IMR-90 (cell line): ENCODE measurements at regions not wholly inside any gene's neighbourhood (a gene's known extent, or its start where the extent isn't known, plus 50 kb on each side); places are given as distances from the start of the nearest gene placed in this dataset.

Experiments used
- ATAC-seq: fragments of 200-7000 bp; cut with Tn5 transposase; 2 replicates; pipeline ENCODE4 v1.9.1; 2020; ENCODE audit warnings: low read depth, mild to moderate bottlenecking, moderate library complexity
- BruUV-seq: library from RNA; stranded (reverse); fragments of 400-500 nt; replicated peaks from 2 replicates; lab custom pipeline; 2021; lab: Mats Ljungman, UMichigan
- CTCF ChIA-PET: fragments of 300-600 bp; formaldehyde crosslinking; extraction: SDS; loops from one replicate; lab custom pipeline; 2021; ENCODE audit warnings: antibody characterized with exemption; lab: Yijun Ruan, JAX
- POLR2A ChIA-PET: fragments of 300-600 bp; sonication (Branson Sonifier 250); formaldehyde crosslinking; loops from one replicate; lab custom pipeline; 2022; ENCODE audit warnings: antibody characterized with exemption; ENCODE audit not compliant: unreplicated experiment; lab: Charles Lee
- DNase-seq: peaks from one replicate; pipeline ENCODE4 v3.0.0; 2013
- H2AFZ ChIP-seq: replicated peaks from 2 replicates; pipeline ENCODE3; 2013; ENCODE audit warnings: low read length, mild to moderate bottlenecking; ENCODE audit not compliant: poor library complexity
- H2AK5ac ChIP-seq: 2 replicates; pipeline ENCODE4 v1.6.1; 2013; ENCODE audit warnings: low read depth, low read length, inconsistent platforms
- H2AK9ac ChIP-seq: replicated peaks from 2 replicates; pipeline ENCODE3; 2013; ENCODE audit warnings: mild to moderate bottlenecking, low read depth, low read length, moderate library complexity; ENCODE audit not compliant: poor library complexity
- H2BK120ac ChIP-seq: 2 replicates; pipeline ENCODE4 v1.6.1; 2013; ENCODE audit warnings: low read depth, low read length, inconsistent platforms
- H2BK15ac ChIP-seq: 3 replicates; pipeline ENCODE4 v1.6.1; 2013; ENCODE audit warnings: low read depth, low read length, inconsistent platforms
- H2BK20ac ChIP-seq: 2 replicates; pipeline ENCODE4 v1.6.1; 2013; ENCODE audit warnings: low read depth, mild to moderate bottlenecking, inconsistent platforms, low read length, moderate library complexity
- H2BK5ac ChIP-seq: 2 replicates; pipeline ENCODE4 v1.6.1; 2013; ENCODE audit warnings: mild to moderate bottlenecking, low read depth, low read length, inconsistent platforms; ENCODE audit not compliant: poor library complexity, severe bottlenecking
- H3K14ac ChIP-seq: replicated peaks from 2 replicates; pipeline ENCODE4 v1.6.1; 2013; ENCODE audit warnings: low read depth, low read length, inconsistent platforms
- H3K18ac ChIP-seq: 2 replicates; pipeline ENCODE4 v1.6.1; 2013; ENCODE audit warnings: low read depth, low read length, control low read depth
- H3K23ac ChIP-seq: 2 replicates; pipeline ENCODE4 v1.6.1; 2013; ENCODE audit warnings: low read depth, low read length, inconsistent platforms
- H3K27ac ChIP-seq: 2 replicates; pipeline ENCODE4 v1.5.1; 2013; ENCODE audit warnings: mild to moderate bottlenecking, control low read depth, low read length; ENCODE audit not compliant: insufficient read depth
- H3K27me3 ChIP-seq: 2 replicates; pipeline ENCODE4 v1.6.1; 2013; ENCODE audit warnings: low read length; ENCODE audit not compliant: control insufficient read depth, insufficient read depth
- H3K36me3 ChIP-seq: 2 replicates; pipeline ENCODE4 v1.6.1; 2013; ENCODE audit warnings: low read length, mixed read lengths; ENCODE audit not compliant: control insufficient read depth, insufficient read depth
- H3K4ac ChIP-seq: 2 replicates; pipeline ENCODE4 v1.6.1; 2013; ENCODE audit warnings: low read depth, low read length, inconsistent platforms
- H3K4me1 ChIP-seq: 2 replicates; pipeline ENCODE4 v1.6.1; 2013; ENCODE audit warnings: low read length, mixed read lengths; ENCODE audit not compliant: control insufficient read depth, insufficient read depth
- H3K4me2 ChIP-seq: 2 replicates; pipeline ENCODE4 v1.6.1; 2013; ENCODE audit warnings: low read depth, mild to moderate bottlenecking, control low read depth, low read length, moderate library complexity
- H3K4me3 ChIP-seq: 2 replicates; pipeline ENCODE4 v1.5.1; 2013; ENCODE audit warnings: low read depth, mild to moderate bottlenecking, control low read depth, low read length, moderate library complexity; ENCODE audit not compliant: insufficient read depth
- H3K56ac ChIP-seq: 2 replicates; pipeline ENCODE4 v1.6.1; 2013; ENCODE audit warnings: low read length, inconsistent platforms; ENCODE audit not compliant: insufficient read depth; ENCODE audit errors: extremely low read depth
- H3K79me1 ChIP-seq, 2 experiments: 2 replicates each; pipeline ENCODE4 v1.6.1; 2013; ENCODE audit warnings: low read length in 2 of 2, inconsistent platforms in 1 of 2, low read depth in 1 of 2
- H3K9ac ChIP-seq: 2 replicates; pipeline ENCODE4 v1.6.1; 2013; ENCODE audit warnings: low read depth, low read length, control low read depth
- H3K9me1 ChIP-seq: 2 replicates; pipeline ENCODE4 v1.6.1; 2013; ENCODE audit warnings: low read length, inconsistent platforms; ENCODE audit not compliant: insufficient read depth
- H3K9me3 ChIP-seq: 2 replicates; pipeline ENCODE4 v1.6.1; 2013; ENCODE audit warnings: low read length; ENCODE audit not compliant: control insufficient read depth, insufficient read depth
- H4K20me1 ChIP-seq: 2 replicates; pipeline ENCODE4 v1.6.1; 2013; ENCODE audit warnings: low read length, inconsistent platforms; ENCODE audit not compliant: insufficient read depth
- H4K5ac ChIP-seq: 2 replicates; pipeline ENCODE4 v1.6.1; 2013; ENCODE audit warnings: mild to moderate bottlenecking, low read depth, low read length, control low read depth
- H4K8ac ChIP-seq, 2 experiments: 2 replicates each; pipeline ENCODE4 v1.6.1; 2013; ENCODE audit warnings: low read depth in 2 of 2, low read length in 2 of 2, control low read depth in 1 of 2, inconsistent platforms in 1 of 2
- H4K91ac ChIP-seq: 2 replicates; pipeline ENCODE4 v1.6.1; 2013; ENCODE audit warnings: low read depth, low read length, inconsistent platforms; ENCODE audit not compliant: insufficient read depth
- CHD1 ChIP-seq: IDR thresholded peaks from 2 replicates; pipeline ENCODE4 v1.6.1; 2012; ENCODE audit warnings: low read depth, low read length, improper control_type of control experiment
- MAZ ChIP-seq: IDR thresholded peaks from 2 replicates; pipeline ENCODE4 v1.6.1; 2012; ENCODE audit warnings: low read depth, mild to moderate bottlenecking, low read length, improper control_type of control experiment, moderate library complexity, borderline replicate concordance
- MXI1 ChIP-seq: IDR thresholded peaks from 2 replicates; pipeline ENCODE4 v1.6.1; 2012; ENCODE audit warnings: low read depth, mild to moderate bottlenecking, low read length, moderate library complexity, borderline replicate concordance
- NFE2L2 ChIP-seq: fragments of 150-350 bp; IDR thresholded peaks from 2 replicates; pipeline ENCODE4 v1.6.1; 2016; ENCODE audit warnings: low read depth, mild to moderate bottlenecking, low read length
- POLR2A ChIP-seq: IDR thresholded peaks from 2 replicates; pipeline ENCODE4 v1.6.1; 2012; ENCODE audit warnings: mild to moderate bottlenecking, low read depth, low read length
- RAD21 ChIP-seq: IDR thresholded peaks from 2 replicates; pipeline ENCODE4 v1.6.1; 2012; ENCODE audit warnings: low read length, improper control_type of control experiment
- RFX5 ChIP-seq: IDR thresholded peaks from 2 replicates; pipeline ENCODE4 v1.8.0; 2012; ENCODE audit warnings: low read depth, mild to moderate bottlenecking, low read length, moderate library complexity
- WGBS, 2 experiments: methylation state at CpG; one replicate each; pipeline versions ENCODE4 v1.1.5 to v1.1.7; 2013; ENCODE audit warnings: missing lambda C conversion rate in 2 of 2; ENCODE audit not compliant: insufficient read length in 1 of 2; ENCODE audit errors: extremely low coverage in 2 of 2; 5-methylcytosine and 5-hydroxymethylcytosine counted together
- dilution Hi-C: fragments of 300-500 bp; cut with HindIII; formaldehyde crosslinking; loops from one replicate; pipeline ENCODE4 v1.14.3; 2018; ENCODE audit warnings: low sequenced_read_pairs; ENCODE audit not compliant: unreplicated experiment
- in situ Hi-C: fragments of 300-500 bp; cut with MboI; formaldehyde crosslinking; loops from 3 replicates; pipeline ENCODE4 v1.14.3; 2019; ENCODE audit warnings: low sequenced_read_pairs, inconsistent platforms, mixed read lengths
- intact Hi-C: fragments of 100-400 bp; cut with micrococcal nuclease; formaldehyde crosslinking; loops from 2 replicates; pipeline ENCODE4 v1.10.0; 2022

DNA sequence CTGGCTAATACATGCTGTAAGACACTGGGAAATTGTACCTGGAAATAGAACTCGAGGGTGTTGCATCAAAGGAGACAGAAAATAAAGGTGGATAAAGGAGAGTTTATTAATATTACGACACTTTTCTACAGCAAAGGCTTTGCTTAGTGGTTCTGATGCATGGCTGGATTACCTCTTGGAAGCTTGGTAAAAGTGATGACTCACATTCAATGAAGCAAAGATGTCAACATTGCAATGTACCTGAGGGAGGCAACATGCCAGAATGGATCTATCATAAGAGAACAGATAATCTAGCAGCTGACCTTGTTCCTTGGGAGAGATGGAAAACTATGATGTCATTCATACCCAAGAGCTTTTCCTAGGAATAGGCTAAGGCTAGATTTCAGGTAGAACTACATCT is 735.1 kb upstream of the DIAPH2 start:
- no peak overlapping the region for H2AK5ac ChIP-seq
- H3K4me3 ChIP-seq, result no peak overlapping the region
- H2AK9ac ChIP-seq, result no peak overlapping the region
- no peaks in the 10 kb centered on the region for H3K4me1 ChIP-seq
- in situ Hi-C loops (no loop called here), intact Hi-C loops (no loop called here), dilution Hi-C loops (no loop called here)
- no peak for TF ChIP-seq NFE2L2
- TF ChIP-seq MXI1, result no peak
- no peak for TF ChIP-seq MAZ
- no peak for TF ChIP-seq RFX5
- TF ChIP-seq POLR2A, result no peak
- no peak for TF ChIP-seq RAD21
- TF ChIP-seq CHD1, result no peak
- no peak overlapping the region for H3K56ac ChIP-seq
- ChIA-PET POLR2A (no interaction called here), CTCF (no interaction called here)
- WGBS, 2 experiments, result no CpG with 5 or more reads among the region's 2 CpGs
- H3K14ac ChIP-seq, result no peak overlapping the region
- H3K4ac ChIP-seq, result no peak overlapping the region
- H3K23ac ChIP-seq, result no peak overlapping the region
- no peaks in the 10 kb centered on the region for H4K20me1 ChIP-seq
- no peak overlapping the region for H2BK5ac ChIP-seq
- H3K9me3 ChIP-seq, result no peaks in the 10 kb centered on the region
- H3K27ac ChIP-seq, result no peak overlapping the region
- H4K8ac ChIP-seq, result no peak overlapping the region
- H2BK120ac ChIP-seq, result no peak overlapping the region
- no peak overlapping the region for H2BK15ac ChIP-seq
- ATAC-seq (no peak), DNase-seq (no peak)
- H3K18ac ChIP-seq, result no peak overlapping the region
- no peak overlapping the region for H3K9ac ChIP-seq
- no peaks in the 10 kb centered on the region for H3K9me1 ChIP-seq
- H3K79me1 ChIP-seq, result no peaks in the 10 kb centered on the region
- no peak overlapping the region for H2BK20ac ChIP-seq
- H4K5ac ChIP-seq, result no peak overlapping the region
- no peaks in the 10 kb centered on the region for H3K36me3 ChIP-seq
- BruUV-seq, result no TSS peak
- H4K91ac ChIP-seq, result no peak overlapping the region
- no peaks in the 10 kb centered on the region for H3K27me3 ChIP-seq
- no peak overlapping the region for H2AFZ ChIP-seq
- H3K4me2 ChIP-seq, result no peak overlapping the region
